T47D (cell line): ENCODE measurements at regions not wholly inside any gene's neighbourhood (a gene's known extent, or its start where the extent isn't known, plus 50 kb on each side); places are given as distances from the start of the nearest gene placed in this dataset.

Experiments
- DNase-seq, 2 experiments: peaks; one replicate each; pipeline versions ENCODE4 v3.0.0 to v3.0.0-alpha.2; 2011 to 2012; ENCODE audit warnings: low read depth in 1 of 2, low spot score in 1 of 2
- JUND ChIP-seq: IDR thresholded peaks from 2 replicates; pipeline ENCODE4 v1.6.1; 2012; ENCODE audit warnings: low read depth
- in situ Hi-C: cut with HindIII; loops from 2 replicates; pipeline ENCODE4 v1.10.0; 2016; ENCODE audit warnings: low sequenced_read_pairs, low pct_unique_long_range_greater_than_20kb

- no peak for DNase-seq
- TF ChIP-seq JUND, result no peak
- in situ Hi-C loops, result no loop called here
Observed at GRCh38 chr17:33987162-33987561, 267.9 kb upstream of the CCL2 start.

GRCh38 chr17:33989361-33990148 lies 265.5 kb upstream of the CCL2 start:
- no peak for DNase-seq
- in situ Hi-C loops, result no loop called here
- TF ChIP-seq JUND, result no peak

GRCh38 chr17:33990943-33991706 lies 264.0 kb upstream of the CCL2 start:
- DNase-seq, result no peak
- TF ChIP-seq JUND, result no peak
- in situ Hi-C loops, result no loop called here

GRCh38 chr17:33992113-33992512 lies 263.0 kb upstream of the CCL2 start:
- no peak for TF ChIP-seq JUND
- no peak for DNase-seq
- in situ Hi-C loops, result no loop called here

GRCh38 chr17:34000639-34001038 lies 254.4 kb upstream of the CCL2 start:
- no peak for DNase-seq
- in situ Hi-C loops, result no loop called here
- TF ChIP-seq JUND, result no peak

- in situ Hi-C loops, result no loop called here
- TF ChIP-seq JUND, result no peak
- no peak for DNase-seq
Observed at GRCh38 chr17:34001246-34001645, 253.8 kb upstream of the CCL2 start.

GRCh38 chr17:34006126-34006525 lies 249.0 kb upstream of the CCL2 start:
- in situ Hi-C loops, result no loop called here
- TF ChIP-seq JUND, result no peak
- no peak for DNase-seq

- DNase-seq, result no peak
- no peak for TF ChIP-seq JUND
- in situ Hi-C loops, result no loop called here
Observed at GRCh38 chr17:34008125-34008524, 247.0 kb upstream of the CCL2 start.

- TF ChIP-seq JUND, result no peak
- in situ Hi-C loops, result no loop called here
- no peak for DNase-seq
Observed at GRCh38 chr17:34009912-34010311, 245.2 kb upstream of the CCL2 start.

- no peak for DNase-seq
- no peak for TF ChIP-seq JUND
- in situ Hi-C loops, result no loop called here
Observed at GRCh38 chr17:34010534-34010933, 244.6 kb upstream of the CCL2 start.

GRCh38 chr17:34011599-34011998 lies 243.5 kb upstream of the CCL2 start:
- TF ChIP-seq JUND, result no peak
- DNase-seq, result no peak
- in situ Hi-C loops, result no loop called here

- DNase-seq, result no peak
- in situ Hi-C loops, result no loop called here
- TF ChIP-seq JUND, result no peak
Observed at GRCh38 chr17:34012709-34013375, 242.2 kb upstream of the CCL2 start.

GRCh38 chr17:34015253-34015652 lies 239.8 kb upstream of the CCL2 start:
- in situ Hi-C loops, result no loop called here
- no peak for TF ChIP-seq JUND
- DNase-seq, result no peak
